Bronchial epithelial cell (primary cell): ENCODE measurements at regions not wholly inside any gene's neighbourhood (a gene's known extent, or its start where the extent isn't known, plus 50 kb on each side); places are given as distances from the start of the nearest gene placed in this dataset.

Experiments
- DNase-seq: peaks from one replicate; pipeline ENCODE4 v3.0.0-alpha.2; 2010; ENCODE audit warnings: low read depth
- FAIRE-seq: peaks from 2 replicates; lab custom pipeline; 2011; peaks lifted over from hg19 to GRCh38; lab: Jason Lieb, UNC
- H3K27me3 ChIP-seq: 2 replicates; pipeline ENCODE4 v1.5.1; 2011; ENCODE audit warnings: low read length; ENCODE audit not compliant: control insufficient read depth, insufficient read depth
- H3K36me3 ChIP-seq: 2 replicates; pipeline ENCODE4 v1.5.1; 2011; ENCODE audit warnings: low read length; ENCODE audit not compliant: control insufficient read depth, insufficient read depth
- H3K4me3 ChIP-seq: 2 replicates; pipeline ENCODE4 v1.5.1; 2011; ENCODE audit warnings: mild to moderate bottlenecking, low read depth, low read length, control low read depth
- CTCF ChIP-seq: IDR thresholded peaks from 2 replicates; pipeline ENCODE4 v1.5.1; 2011; ENCODE audit warnings: mild to moderate bottlenecking, moderate library complexity, low read length, control low read depth, inconsistent platforms; ENCODE audit not compliant: insufficient read depth, severe bottlenecking

- H3K4me3 ChIP-seq, result no peak overlapping the region
- H3K27me3 ChIP-seq, result peaks cover 2% of the 10 kb centered on the region
- DNase-seq (no peak), FAIRE-seq (no peak)
- TF ChIP-seq CTCF, result no peak
- H3K36me3 ChIP-seq, result no peaks in the 10 kb centered on the region
Measured at GRCh38 chr10:121365566-121365965, 232.7 kb downstream of the FGFR2 start.

DNA sequence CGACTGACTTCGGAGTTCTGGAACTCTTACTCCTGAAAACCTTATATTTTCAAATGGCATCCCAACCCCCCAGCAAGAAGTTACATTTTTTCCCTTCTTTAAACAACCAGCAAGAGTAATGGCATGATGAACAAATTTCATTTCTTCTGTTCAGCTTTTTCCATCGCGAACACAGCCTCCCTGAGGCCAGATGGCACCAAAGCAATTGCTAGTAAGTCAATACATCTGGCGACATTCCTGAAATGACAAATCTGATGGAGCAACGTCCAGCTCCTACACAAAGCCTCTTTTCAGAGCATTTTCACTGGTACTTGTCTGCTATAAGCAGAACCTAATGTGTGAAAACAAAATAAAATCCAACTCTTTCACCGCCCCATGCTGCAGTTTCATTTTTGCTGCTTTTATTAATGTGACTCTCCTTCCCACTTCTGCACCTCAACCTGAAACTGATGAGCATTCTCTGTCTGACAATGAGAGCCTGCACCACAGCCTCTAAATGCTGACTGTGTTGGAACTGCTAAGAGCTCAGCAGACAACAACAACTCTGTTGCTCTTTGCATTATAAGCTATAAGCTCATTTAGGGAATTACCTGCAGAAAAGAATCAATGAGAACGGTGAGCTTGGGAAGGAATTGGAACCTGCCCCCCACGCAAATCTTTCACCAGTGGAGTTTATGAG is 229.8 kb downstream of the FGFR2 start:
- no peak for TF ChIP-seq CTCF
- H3K27me3 ChIP-seq, result peaks cover 2% of the 10 kb centered on the region
- H3K36me3 ChIP-seq, result no peaks in the 10 kb centered on the region
- no peak for DNase-seq
- no peak for FAIRE-seq
- no peak overlapping the region for H3K4me3 ChIP-seq

GRCh38 chr10:121369616-121370015 is 228.6 kb downstream of the FGFR2 start:
- no peaks in the 10 kb centered on the region for H3K36me3 ChIP-seq
- TF ChIP-seq CTCF, result no peak
- DNase-seq (no peak), FAIRE-seq (no peak)
- no peak overlapping the region for H3K4me3 ChIP-seq
- peaks cover 4% of the 10 kb centered on the region for H3K27me3 ChIP-seq

GRCh38 chr10:121371836-121372235 is 226.4 kb downstream of the FGFR2 start:
- H3K4me3 ChIP-seq, result no peak overlapping the region
- no peaks in the 10 kb centered on the region for H3K36me3 ChIP-seq
- TF ChIP-seq CTCF, result no peak
- H3K27me3 ChIP-seq, result peaks cover 4% of the 10 kb centered on the region
- FAIRE-seq (no peak), DNase-seq (no peak)

DNA sequence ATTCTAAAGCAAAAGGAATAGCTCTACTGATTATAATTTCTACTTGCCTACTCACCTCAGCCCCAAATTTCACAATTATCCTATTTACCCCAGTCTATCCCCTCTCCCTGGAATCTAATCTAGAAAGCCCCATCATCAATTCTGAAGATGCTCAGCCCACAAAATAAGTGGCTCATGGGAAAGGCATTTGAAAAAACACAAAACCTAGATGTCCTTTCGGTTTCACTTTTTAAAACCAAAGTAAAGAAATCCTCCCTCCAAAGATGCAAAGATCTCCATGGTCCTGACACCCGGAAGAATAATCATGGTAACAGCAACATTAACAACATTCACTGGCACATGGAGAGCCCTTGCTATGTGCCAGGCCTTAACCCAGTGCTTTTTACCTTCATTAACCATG is 224.8 kb downstream of the FGFR2 start:
- Histone ChIP-seq H3K27me3 (peaks cover 4% of the 10 kb centered on the region), H3K36me3 (no peaks in the 10 kb centered on the region), H3K4me3 (no peak overlapping the region)
- FAIRE-seq (no peak), DNase-seq (no peak)
- TF ChIP-seq CTCF, result no peak

DNA sequence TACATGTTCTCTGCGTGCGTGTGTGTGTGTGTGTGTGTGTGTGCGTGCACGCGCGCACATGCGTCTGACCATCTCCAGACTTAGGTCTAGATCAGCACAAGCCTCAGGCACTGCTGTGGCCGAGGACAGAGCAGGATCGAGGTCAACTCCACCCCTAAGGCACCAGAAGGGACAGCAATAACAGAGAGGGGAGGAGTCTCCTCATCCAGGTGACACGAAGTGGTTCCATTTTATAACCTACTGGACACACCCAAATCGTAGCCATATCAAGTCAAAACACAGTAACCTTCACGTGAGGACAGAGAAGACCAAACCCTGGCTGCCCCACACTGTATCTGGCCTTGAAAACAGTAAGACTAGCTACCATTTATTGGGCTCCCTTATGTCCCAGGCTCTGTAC is 224.1 kb downstream of the FGFR2 start:
- FAIRE-seq, result no peak
- no peak overlapping the region for H3K4me3 ChIP-seq

More for the DNA sequence above, 224.1 kb downstream of the FGFR2 start:
- no peak for TF ChIP-seq CTCF
- peaks cover 4% of the 10 kb centered on the region for H3K27me3 ChIP-seq
- no peaks in the 10 kb centered on the region for H3K36me3 ChIP-seq
- DNase-seq, result no peak
